Activated CD8-positive, alpha-beta memory T cell treated with anti-CD3 and anti-CD28 coated beads, Interleukin-2, amount 10 ng/mL, durations not matched to agents 7 days and 5 days (primary cell): ENCODE measurements at regions not wholly inside any gene's neighbourhood (a gene's known extent, or its start where the extent isn't known, plus 50 kb on each side); places are given as distances from the start of the nearest gene placed in this dataset.
"Not testable (repeated sequence)": the region's sequence is repeated elsewhere in the genome, so short reads cannot be mapped to it uniquely, and the experiment has no call there.

Experiments used
- ATAC-seq: fragments of 150-1000 bp; cut with Tn5 transposase; one replicate; pipeline ENCODE4 v1.10.0; 2021; ENCODE audit warnings: moderate library complexity
- CTCF ChIA-PET: fragments of 350-600 bp; sonication (Branson Sonifier 250); formaldehyde crosslinking; loops from one replicate; lab custom pipeline; 2021; ENCODE audit warnings: antibody characterized with exemption; lab: Charles Lee
- DNase-seq: peaks from one replicate; pipeline ENCODE4 v3.0.0-alpha.2; 2020
- H3K27ac Mint-ChIP-seq: one replicate; pipeline ENCODE4 v1.8.0; 2021; ENCODE audit warnings: mild to moderate bottlenecking, mixed read lengths
- H3K27me3 Mint-ChIP-seq: one replicate; pipeline ENCODE4 v1.8.0; 2021; ENCODE audit warnings: mixed read lengths
- H3K36me3 Mint-ChIP-seq: one replicate; pipeline ENCODE4 v1.8.0; 2021; ENCODE audit warnings: mild to moderate bottlenecking, mixed read lengths
- H3K4me1 Mint-ChIP-seq: one replicate; pipeline ENCODE4 v1.8.0; 2021; ENCODE audit warnings: mixed read lengths
- H3K4me3 Mint-ChIP-seq: one replicate; pipeline ENCODE4 v1.8.0; 2021; ENCODE audit warnings: mild to moderate bottlenecking, moderate library complexity, mixed read lengths
- H3K9me3 Mint-ChIP-seq: one replicate; pipeline ENCODE4 v1.8.0; 2022; ENCODE audit warnings: low read depth, mixed read lengths

DNA sequence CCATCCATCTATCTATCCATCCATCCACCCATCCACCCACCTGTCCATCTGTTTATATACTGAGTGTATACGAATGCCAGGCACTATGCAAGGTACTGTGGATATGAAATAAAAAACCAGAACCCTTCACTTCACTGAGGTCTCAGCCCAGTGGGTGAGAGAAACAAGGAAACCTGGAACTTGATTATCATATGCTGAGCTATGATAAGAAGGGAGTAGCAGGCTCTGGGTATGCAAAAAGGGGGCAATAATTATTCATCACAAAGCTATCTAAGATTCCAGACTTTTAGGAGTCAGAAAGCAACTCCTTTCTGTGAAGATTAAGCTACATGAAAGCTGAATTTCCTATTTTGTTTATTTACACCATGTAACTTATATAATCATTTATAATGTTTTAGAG lies 327.7 kb upstream of the IL12A start:
- H3K4me1 Mint-ChIP-seq: no peaks in the 10 kb centered on the region
- no peaks in the 10 kb centered on the region for H3K9me3 Mint-ChIP-seq
- no peak overlapping the region for H3K27ac Mint-ChIP-seq
- CTCF ChIA-PET: no interaction called here
- H3K27me3 Mint-ChIP-seq: no peaks in the 10 kb centered on the region
- DNase-seq (no peak), ATAC-seq (no peak)
- no peak overlapping the region for H3K4me3 Mint-ChIP-seq
- H3K36me3 Mint-ChIP-seq: no peaks in the 10 kb centered on the region

DNA sequence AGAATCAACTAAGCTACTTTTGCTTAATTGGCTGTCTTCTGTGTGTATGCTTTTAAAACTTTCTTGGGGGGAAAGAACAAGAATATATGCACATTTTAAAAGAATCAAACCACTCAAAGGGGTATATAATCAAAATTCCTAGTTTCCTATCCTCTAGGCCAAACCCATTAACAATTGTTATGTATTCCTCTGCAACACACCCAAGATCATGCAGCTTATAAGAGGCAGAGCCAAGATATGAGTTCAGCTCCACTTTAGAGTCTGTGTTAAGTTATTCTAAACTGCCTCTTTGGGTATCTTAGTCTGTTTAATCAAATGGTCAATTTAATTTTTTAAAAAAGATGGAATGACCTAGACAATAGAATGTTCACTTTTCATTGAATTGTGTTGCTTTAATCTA lies 326.1 kb upstream of the IL12A start:
- H3K36me3 Mint-ChIP-seq: no peaks in the 10 kb centered on the region
- CTCF ChIA-PET: no interaction called here
- no peak for DNase-seq
- H3K9me3 Mint-ChIP-seq: no peaks in the 10 kb centered on the region
- no peaks in the 10 kb centered on the region for H3K27me3 Mint-ChIP-seq
- H3K4me3 Mint-ChIP-seq: no peak overlapping the region
- ATAC-seq: no peak
- no peak overlapping the region for H3K27ac Mint-ChIP-seq
- no peaks in the 10 kb centered on the region for H3K4me1 Mint-ChIP-seq

DNA sequence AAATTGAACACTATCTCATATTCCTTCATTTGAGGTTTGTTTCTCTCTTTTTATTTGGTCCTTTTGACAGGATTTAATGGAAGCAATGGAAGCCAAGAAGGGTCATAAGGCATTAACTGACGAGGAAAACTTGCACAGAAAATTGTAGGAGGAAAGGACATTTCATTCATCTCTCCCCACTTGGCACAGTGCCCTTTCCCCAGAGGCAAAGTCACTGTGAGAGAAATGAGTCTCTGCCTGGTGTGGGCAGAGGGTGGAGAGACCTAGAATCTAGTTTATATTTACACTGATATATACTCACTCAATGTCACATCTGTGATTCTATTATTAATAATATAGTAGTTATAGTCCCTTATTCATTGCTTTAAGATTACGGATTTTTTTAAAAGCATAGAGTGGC lies 324.6 kb upstream of the IL12A start:
- Mint-ChIP-seq H3K36me3 (no peaks in the 10 kb centered on the region), H3K9me3 (no peaks in the 10 kb centered on the region), H3K27ac (no peak overlapping the region), H3K4me3 (no peak overlapping the region), H3K27me3 (no peaks in the 10 kb centered on the region), H3K4me1 (no peaks in the 10 kb centered on the region)
- no peak for ATAC-seq
- CTCF ChIA-PET: no interaction called here
- DNase-seq: no peak

DNA sequence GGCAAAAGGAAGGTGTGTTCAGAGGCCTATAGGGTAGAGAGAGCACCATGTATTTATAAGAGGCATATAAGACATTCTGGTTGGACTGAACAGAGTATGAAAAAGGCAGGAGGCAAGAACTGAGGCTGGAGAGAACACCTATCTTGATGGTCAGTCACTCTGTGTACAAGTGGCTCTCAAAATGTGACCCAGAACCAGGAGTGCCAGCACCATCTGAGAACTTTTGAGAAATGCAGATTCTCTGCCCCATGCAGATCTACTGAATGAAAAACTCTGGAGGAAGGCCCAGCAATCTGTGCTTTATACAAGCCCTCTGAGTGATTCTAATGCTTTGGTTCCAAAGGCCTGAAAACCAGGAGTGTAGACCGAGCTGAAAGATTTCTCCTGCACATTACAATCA lies 324.0 kb upstream of the IL12A start:
- Mint-ChIP-seq H3K4me3 (no peak overlapping the region), H3K27ac (no peak overlapping the region), H3K36me3 (no peaks in the 10 kb centered on the region), H3K9me3 (no peaks in the 10 kb centered on the region), H3K4me1 (no peaks in the 10 kb centered on the region), H3K27me3 (no peaks in the 10 kb centered on the region)
- no peak for DNase-seq
- CTCF ChIA-PET: no interaction called here
- no peak for ATAC-seq

DNA sequence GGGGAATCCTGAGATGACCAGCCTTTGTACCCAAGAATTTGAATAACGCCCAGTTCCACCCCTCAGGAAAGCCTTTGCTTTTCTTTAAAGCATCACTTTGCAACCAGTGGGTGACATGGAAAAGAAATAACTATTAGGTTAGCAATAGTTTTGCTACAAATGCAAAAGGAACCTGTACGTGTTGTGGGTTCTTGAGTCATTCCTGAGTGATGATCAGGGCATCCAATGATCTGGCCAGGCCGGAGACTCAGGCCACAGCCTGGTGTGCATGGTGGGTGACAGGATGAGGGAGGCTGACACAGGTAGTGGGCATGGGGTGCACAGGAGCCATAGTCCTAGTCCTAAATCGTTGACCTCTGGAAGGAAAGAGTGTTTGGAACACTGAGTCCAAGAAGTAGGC lies 321.4 kb upstream of the IL12A start:
- no peaks in the 10 kb centered on the region for H3K9me3 Mint-ChIP-seq
- no peak overlapping the region for H3K4me3 Mint-ChIP-seq

DNA sequence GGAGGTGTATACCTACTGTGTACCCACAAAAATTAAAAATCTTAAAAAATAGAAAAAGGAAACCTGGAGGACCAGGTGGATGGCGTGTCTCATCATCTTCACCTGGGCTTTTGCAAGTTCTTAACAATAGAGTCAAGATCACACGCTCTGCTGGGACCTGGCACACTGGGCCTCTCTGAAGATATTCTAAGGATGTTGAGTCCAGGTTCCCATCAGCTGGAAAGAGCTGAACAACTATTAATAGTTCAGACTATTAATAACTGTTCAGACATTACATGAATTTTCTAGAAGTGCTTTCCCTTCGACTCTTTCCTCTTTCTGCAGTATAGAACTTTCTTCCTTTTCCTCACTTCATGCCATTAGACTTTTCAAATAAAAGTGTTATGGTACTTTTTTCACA lies 320.2 kb upstream of the IL12A start:
- no peaks in the 10 kb centered on the region for H3K4me1 Mint-ChIP-seq
- H3K27ac Mint-ChIP-seq: no peak overlapping the region
- H3K36me3 Mint-ChIP-seq: no peaks in the 10 kb centered on the region
- no peaks in the 10 kb centered on the region for H3K27me3 Mint-ChIP-seq
- CTCF ChIA-PET: no interaction called here
- no peak overlapping the region for H3K4me3 Mint-ChIP-seq
- DNase-seq: no peak
- ATAC-seq: no peak
- H3K9me3 Mint-ChIP-seq: no peaks in the 10 kb centered on the region

More for the DNA sequence above, 321.4 kb upstream of the IL12A start:
- DNase-seq (no peak), ATAC-seq (no peak)
- Mint-ChIP-seq H3K36me3 (no peaks in the 10 kb centered on the region), H3K4me1 (no peaks in the 10 kb centered on the region), H3K27ac (no peak overlapping the region), H3K27me3 (no peaks in the 10 kb centered on the region)
- CTCF ChIA-PET: no interaction called here

DNA sequence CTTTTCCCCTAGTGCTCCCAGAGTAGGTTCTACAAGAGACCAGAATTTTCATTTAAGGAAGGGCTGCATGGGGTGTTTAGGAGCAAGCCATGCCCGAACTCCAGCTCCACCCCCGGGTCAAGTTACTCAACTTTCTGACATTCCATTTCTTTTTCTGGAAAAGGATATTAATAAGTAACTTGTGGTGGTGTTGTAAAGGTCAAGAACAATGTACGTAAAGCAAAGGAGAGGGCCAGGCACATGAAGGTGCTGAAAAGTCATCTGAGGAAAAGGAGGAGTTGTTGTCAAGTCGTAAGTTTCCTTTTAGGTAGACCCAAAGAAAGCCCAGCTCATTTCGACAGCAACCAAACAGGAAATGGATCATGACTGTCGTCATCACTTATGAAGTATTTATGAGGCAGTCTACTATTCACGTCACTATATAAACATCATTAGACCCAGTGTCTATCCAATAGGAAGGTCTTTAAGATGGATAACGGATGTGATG lies 319.6 kb upstream of the IL12A start:
- H3K4me1 Mint-ChIP-seq: no peaks in the 10 kb centered on the region
- H3K27me3 Mint-ChIP-seq: no peaks in the 10 kb centered on the region
- H3K36me3 Mint-ChIP-seq: no peaks in the 10 kb centered on the region
- H3K27ac Mint-ChIP-seq: no peak overlapping the region
- DNase-seq (no peak), ATAC-seq (no peak)
- CTCF ChIA-PET: no interaction called here
- no peak overlapping the region for H3K4me3 Mint-ChIP-seq
- H3K9me3 Mint-ChIP-seq: no peaks in the 10 kb centered on the region

DNA sequence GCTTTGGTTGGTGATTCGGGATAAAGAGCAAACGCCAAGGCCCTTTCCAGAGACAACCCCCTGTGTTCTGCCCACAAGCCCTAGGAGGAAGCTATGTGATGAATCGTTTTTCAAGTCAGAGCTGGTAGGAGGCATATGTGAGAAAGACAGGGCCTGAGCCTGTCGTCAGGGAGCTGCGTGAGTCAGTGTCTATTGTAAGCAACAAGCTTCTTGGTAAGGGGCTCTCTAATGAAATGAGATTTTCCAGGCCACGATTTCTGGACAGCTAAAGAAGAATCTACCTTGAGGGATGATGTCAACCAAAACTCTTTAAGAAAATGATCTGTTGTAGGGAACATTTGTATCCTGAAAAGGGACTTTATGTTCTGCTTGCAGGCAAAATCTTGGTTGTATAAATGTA lies 318.9 kb upstream of the IL12A start:
- Mint-ChIP-seq H3K36me3 (no peaks in the 10 kb centered on the region), H3K9me3 (no peaks in the 10 kb centered on the region), H3K4me1 (no peaks in the 10 kb centered on the region), H3K27me3 (no peaks in the 10 kb centered on the region), H3K4me3 (no peak overlapping the region), H3K27ac (no peak overlapping the region)
- DNase-seq (no peak), ATAC-seq (no peak)
- CTCF ChIA-PET: no interaction called here

DNA sequence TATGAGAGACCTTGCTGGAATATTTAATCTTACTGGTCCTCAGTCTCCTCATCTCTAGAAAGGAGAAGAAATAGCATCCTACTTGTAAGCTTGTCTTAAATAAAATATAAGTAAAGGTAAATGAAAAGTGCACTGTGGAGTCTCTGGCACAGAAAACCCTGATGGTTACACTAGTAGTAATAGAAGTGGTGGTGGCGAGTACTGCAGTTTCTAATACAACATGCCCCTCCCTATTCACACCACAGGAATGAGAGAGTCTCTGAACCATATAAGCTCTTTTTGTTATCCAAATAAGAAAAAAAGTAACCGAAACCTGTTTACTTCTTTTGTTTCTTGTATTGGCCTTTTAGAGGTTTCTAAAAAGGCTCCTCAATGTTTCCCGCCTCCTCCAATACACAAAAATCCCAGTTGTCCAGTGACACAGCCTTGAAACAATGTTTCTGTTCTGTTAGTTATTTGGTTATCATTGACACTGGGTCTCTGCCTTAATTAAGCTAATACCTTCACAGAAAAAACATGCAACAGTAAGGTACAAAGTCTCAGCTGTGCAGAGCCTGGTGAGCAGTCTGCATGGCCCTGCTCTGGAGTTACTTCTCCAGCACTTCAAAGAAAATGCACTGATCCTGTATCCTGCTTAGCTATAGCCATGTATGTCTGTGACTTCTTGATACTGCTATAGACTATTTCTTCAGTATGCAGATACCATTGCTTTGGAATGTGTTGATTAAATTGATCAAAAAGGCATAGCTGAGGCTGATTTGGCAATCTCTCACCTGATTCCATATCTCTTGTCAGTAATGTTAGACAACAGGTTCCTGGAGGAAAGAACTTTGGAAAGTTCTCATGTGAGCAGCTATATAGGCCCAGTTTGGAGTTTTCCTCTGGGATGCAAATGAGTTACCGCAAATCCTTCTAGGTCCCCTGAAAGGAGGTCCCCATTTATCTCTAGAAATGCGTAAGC lies 315.6 kb upstream of the IL12A start:
- no peak for ATAC-seq
- Mint-ChIP-seq H3K4me3 (no peak overlapping the region), H3K9me3 (no peaks in the 10 kb centered on the region), H3K4me1 (no peaks in the 10 kb centered on the region), H3K27me3 (no peaks in the 10 kb centered on the region), H3K27ac (no peak overlapping the region), H3K36me3 (no peaks in the 10 kb centered on the region)
- no peak for DNase-seq
- CTCF ChIA-PET: no interaction called here

DNA sequence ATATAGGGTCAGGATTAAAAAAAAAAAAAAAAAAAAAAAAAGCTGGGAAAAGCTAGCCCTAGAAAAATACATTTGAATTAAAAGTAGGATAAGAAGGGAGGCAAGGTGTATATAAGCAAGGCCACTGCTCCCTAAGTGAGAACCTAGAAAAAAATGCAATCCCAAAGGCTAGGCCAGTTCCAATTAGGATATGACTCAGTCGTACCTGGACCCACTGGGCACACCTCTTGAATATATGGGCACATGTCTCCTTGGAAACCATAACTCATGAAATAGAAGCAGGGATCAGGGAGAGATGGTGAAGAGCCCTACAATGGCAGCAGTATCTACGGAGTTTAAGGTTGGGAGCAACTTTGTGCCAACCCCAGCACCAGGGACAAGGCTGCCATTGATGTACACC lies 314.1 kb upstream of the IL12A start:
- H3K4me1 Mint-ChIP-seq: no peaks in the 10 kb centered on the region
- CTCF ChIA-PET: no interaction called here
- H3K9me3 Mint-ChIP-seq: no peaks in the 10 kb centered on the region
- no peak overlapping the region for H3K4me3 Mint-ChIP-seq
- ATAC-seq (no peak), DNase-seq (no peak)
- H3K27ac Mint-ChIP-seq: no peak overlapping the region
- no peaks in the 10 kb centered on the region for H3K36me3 Mint-ChIP-seq
- no peaks in the 10 kb centered on the region for H3K27me3 Mint-ChIP-seq

DNA sequence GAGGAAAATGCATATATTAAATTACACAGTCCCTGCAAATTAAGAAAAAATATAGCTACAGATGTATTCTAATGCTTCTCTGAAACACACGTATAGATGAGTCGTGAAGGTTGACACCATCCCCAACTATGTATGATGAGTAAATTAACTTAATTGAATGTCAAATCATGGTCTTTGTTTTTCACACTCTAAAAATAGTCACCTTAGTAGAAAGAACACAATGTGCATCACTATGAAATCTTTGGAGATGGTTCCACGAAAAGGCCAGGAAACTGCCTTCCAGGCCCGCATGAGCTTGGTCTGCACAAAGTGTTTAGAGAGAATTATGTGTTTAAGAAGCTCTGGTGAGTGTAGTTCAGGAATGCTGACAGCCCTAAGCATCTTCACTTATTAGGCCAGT lies 313.4 kb upstream of the IL12A start:
- Mint-ChIP-seq H3K27ac (no peak overlapping the region), H3K27me3 (no peaks in the 10 kb centered on the region), H3K9me3 (no peaks in the 10 kb centered on the region), H3K4me1 (no peaks in the 10 kb centered on the region), H3K4me3 (no peak overlapping the region), H3K36me3 (no peaks in the 10 kb centered on the region)
- DNase-seq (no peak), ATAC-seq (no peak)
- CTCF ChIA-PET: no interaction called here

DNA sequence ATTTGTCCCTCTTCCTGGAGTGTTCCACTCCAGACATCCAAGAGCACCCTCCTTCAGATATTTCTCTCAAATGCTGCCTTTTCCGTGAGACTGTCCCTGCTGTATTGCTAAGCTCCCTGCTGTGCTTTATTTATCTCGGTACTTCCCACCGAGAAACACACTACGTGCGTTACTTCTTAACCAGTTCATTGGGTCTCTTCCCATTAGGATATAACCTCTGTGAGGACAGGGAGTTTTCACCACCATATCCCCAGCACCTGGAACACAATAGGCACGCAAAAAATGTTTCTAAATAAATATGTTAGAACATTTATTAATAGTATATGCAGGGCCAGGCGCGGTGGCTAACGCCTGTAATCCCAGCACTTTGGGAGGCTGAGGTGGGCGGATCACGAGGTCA lies 308.7 kb upstream of the IL12A start:
- no peaks in the 10 kb centered on the region for H3K4me1 Mint-ChIP-seq
- DNase-seq: no peak
- H3K9me3 Mint-ChIP-seq: no peaks in the 10 kb centered on the region
- no peak overlapping the region for H3K27ac Mint-ChIP-seq
- no peaks in the 10 kb centered on the region for H3K36me3 Mint-ChIP-seq
- CTCF ChIA-PET: no interaction called here
- H3K27me3 Mint-ChIP-seq: no peaks in the 10 kb centered on the region
- no peak for ATAC-seq
- no peak overlapping the region for H3K4me3 Mint-ChIP-seq

DNA sequence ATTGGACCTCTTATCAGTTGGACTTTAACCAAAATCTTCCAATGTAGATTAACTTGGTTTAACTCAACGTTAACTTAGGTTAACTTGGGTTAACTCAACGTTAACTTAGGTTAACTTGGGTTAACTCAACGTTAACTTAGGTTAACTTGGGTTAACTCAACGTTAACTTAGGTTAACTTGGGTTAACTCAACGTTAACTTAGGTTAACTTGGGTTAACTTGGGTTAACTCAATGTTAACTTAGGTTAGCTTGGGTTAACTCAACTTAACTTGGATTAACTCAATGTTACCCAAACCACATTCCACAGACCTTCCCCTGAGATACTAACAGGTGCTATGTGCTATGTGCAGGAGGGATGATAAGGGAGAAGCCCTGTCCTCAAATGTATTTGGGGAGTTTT lies 306.9 kb upstream of the IL12A start:
- H3K4me1 Mint-ChIP-seq, H3K9me3 Mint-ChIP-seq, H3K27ac Mint-ChIP-seq, ATAC-seq, CTCF ChIA-PET, H3K4me3 Mint-ChIP-seq, H3K36me3 Mint-ChIP-seq, DNase-seq, H3K27me3 Mint-ChIP-seq: not testable (repeated sequence)

DNA sequence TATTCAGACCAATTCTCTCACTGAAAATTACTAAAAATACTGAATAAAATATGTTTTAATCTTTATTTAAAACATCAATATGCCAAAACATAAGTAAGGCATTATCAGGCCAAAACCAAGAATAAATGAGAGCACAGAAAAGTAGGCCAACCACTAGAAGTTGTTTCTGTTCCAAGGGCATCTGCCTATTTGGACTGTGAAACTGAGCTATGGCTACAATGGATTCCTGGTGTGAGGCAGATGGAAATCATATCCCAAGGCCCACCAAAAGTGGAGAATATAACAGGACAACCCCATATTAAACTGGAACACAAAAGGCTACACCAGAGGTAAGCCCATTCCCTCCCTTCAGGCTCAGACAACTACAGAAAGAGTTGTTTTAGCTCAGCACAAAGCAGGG lies 302.8 kb upstream of the IL12A start:
- no peaks in the 10 kb centered on the region for H3K36me3 Mint-ChIP-seq
- ATAC-seq (no peak), DNase-seq (no peak)
- CTCF ChIA-PET: no interaction called here
- H3K27me3 Mint-ChIP-seq: no peaks in the 10 kb centered on the region
- no peak overlapping the region for H3K4me3 Mint-ChIP-seq
- H3K27ac Mint-ChIP-seq: no peak overlapping the region
- H3K9me3 Mint-ChIP-seq: no peaks in the 10 kb centered on the region
- H3K4me1 Mint-ChIP-seq: no peaks in the 10 kb centered on the region
